HG03457 (cell line): ENCODE measurements at regions not wholly inside any gene's neighbourhood (a gene's known extent, or its start where the extent isn't known, plus 50 kb on each side); places are given as distances from the start of the nearest gene placed in this dataset.
A peak's percentile ranks its signal among the peaks of the same experiment; 100 is the strongest.

Experiments used
- ATAC-seq: cut with Tn5 transposase; IDR thresholded peaks from one replicate; pipeline ENCODE4 v1.9.1; 2021; ENCODE audit warnings: moderate number of reproducible peaks; ENCODE audit not compliant: unreplicated experiment

DNA sequence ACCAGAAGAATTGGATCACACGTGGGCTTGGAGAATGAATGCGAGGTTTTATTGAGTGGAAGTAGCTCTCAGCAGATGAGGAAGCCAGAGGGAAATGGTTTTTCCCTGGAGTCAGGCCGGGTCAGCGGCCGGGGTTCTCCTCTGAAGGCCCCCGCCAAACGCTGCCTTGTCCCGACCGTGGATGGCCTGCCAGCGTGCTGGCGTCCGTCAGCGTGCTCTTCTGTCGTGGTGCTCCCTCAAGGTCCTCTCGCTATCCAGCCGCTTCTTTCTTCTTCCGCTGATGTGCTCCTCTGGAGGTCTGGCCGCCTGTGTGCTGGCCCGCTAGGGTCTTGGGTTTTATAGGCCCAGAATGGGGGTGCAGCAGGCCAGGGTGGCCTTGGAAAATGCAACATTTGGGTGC is 632.2 kb downstream of the TRAM1L1 start:
- no peak for ATAC-seq

DNA sequence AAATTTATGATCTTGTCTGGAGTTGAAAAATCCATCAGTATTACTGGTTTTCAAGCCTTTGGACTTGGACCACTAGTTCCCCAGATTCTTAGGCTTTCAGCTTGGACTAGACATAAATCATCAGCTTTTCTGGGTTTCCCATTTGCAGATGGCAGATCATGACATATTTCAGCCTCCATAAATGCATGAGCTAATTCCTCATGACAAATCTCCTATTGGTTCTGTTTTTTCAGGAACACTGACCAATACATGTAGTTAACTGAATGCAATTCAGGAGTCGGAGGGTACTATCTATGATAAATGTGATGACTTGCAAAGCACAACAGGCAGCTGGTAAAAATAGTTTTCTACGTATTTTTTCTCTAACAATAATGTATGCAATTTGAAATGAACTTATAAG is 635.6 kb downstream of the TRAM1L1 start:
- ATAC-seq = no peak

DNA sequence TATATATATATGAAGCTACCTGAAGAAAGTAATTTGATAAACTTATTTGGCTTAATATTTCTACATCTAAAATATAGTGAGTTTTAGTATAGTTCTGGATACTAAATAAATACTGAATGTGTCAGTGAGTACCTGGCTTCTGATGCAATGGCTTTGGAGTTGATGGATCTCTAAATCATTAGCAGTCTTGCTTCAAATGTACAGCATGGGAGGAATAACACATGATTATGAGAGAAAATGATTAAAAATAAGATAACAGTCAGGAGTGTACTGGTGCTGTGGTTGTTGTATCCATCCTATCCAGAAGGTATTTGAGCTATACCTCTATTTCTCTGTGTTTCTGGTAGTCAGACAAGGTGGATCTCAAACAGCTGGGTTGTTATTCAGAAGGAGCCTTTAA is 641.3 kb downstream of the TRAM1L1 start:
- no peak for ATAC-seq

DNA sequence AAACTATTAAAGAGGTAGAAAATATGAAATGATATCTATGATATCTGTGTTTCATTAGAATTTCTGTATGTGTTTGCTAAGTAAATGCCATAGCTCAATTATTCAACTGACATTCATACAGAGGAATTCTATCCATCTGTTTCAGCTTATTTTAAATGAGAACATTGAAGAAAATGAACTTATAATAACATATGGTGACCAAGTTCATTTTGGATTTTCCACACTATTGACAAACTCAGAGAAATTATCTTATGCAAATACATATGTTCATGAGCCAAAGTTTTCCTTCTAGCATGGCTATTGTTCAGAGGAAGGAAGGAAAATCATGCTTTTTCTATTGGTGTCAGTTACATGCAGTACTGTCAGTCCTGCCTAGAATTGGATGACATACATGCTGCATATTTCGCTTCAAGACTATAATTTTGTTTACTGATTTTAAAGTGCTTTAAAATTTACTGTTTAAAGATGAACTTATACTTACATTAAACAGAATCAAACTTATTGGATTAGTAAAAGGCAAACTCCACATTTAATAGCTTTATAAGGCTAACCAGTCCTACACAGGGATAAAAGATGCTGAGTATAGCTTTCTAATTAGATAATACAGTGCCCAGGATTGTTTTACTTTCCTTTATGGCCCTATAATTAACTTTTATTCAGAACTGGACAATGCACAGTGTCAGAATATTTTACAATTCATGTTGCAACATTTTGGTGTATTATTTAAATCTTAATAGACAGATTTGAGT is 646.2 kb downstream of the TRAM1L1 start:
- ATAC-seq = no peak

DNA sequence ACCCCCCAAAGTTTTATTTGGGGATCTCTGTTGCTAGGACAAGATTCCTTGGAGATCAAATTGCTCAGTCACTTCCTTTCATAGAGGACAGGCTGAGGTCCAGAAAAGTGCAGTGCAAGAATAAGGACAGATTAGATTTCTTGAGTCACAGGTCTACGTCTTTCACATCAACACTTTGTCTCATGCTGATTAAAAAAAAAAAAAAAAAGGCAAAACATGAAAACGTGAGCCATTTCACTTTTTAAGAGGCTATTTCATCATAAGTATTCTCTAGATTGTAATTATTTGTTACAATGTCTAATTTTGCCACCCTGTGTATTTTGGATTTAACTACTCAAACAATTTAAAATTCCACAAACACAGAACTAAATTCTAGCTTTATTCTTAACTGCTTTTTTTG is 647.0 kb downstream of the TRAM1L1 start:
- ATAC-seq = no peak

DNA sequence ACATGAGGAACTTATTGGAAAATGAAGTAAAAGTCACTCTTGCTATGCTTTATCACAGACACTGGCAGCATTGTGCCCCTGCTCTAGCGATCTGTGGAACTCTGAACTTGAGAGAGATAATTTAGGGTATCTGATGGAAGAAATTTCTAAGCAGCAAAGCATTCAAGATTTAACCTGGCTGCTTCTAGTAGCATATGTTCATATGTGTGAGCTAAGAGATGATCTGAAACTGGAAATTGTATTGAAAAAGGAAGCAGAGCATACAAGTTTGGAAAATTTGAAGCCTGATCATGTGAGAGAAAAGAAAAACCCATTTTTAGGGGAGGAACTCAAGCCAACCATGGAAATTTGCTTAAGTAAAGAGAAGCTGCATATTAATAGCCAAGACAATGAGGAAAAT is 657.7 kb downstream of the TRAM1L1 start:
- ATAC-seq = no peak

DNA sequence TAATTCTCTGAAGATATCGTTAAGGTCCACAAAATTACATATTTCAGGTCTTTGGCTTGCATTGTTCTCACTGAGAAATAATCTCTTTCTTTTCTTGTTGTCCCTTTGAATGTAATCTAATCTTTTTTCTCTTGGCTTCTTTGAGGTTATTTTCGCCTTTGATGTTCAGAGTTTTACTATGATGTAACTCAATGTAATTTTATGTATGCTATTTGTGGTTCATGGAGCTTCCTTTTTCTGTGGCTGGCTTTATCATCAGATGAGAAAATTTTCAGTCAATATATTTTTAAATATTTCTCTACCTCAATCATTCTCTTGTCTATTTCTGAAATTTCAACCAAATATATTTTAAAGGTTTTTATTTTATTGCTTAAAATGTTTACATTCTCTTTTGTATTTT is 672.2 kb downstream of the TRAM1L1 start:
- no peak for ATAC-seq

DNA sequence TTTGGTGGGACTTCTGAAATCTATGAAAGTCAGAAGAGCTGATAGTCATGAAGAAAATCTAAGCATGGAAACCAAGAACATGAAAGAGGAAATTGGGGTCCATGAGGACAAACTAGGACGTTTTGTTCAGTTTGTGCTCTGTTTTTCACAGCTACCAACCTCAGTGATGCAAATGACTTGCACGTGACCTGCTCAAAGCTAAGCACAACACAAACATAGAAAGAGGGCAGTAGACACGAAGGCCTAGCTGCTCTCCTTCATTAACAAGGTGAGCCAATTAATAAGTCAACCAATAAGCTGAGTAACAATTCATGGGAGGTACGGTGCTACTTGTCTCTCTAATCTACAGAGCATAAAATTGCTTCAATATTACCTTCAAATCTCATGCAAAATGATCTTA is 684.1 kb downstream of the TRAM1L1 start:
- ATAC-seq = no peak

DNA sequence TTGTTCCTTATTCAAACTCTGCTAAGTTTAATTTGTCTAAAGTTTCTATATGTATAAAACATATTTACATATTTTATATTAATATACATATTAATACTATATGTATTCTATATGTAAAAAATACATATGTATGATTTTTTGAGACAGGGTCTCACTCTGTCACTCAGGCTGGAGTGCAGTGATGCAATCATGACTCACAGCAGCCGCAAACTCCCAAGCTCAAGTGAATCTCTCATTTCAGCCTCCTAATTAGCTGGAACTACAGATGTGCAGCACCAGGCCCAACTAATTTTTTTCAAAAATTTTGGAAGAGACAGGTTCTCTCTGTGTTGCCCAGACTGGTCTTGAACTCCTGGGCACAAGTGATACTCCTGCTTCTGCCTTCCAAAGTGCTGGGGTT is 684.9 kb downstream of the TRAM1L1 start:
- no peak for ATAC-seq

DNA sequence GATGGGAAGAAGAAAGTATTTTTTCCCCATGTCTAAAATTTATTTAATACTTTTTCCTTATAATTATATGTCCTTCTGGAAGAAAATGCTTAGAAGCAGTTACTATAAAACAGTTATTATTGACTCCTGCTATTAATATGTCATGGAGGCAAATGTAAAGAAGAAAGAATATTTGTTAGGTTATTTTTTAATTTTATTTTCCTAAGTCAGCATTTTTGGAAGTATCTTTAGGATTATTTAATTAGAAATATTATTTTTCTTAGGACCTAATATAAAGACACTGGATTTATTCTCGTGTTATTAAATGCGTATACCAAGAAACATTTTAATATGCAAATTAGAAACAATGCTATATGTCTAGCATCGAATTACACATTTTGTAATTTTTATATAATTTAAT is 687.7 kb downstream of the TRAM1L1 start:
- ATAC-seq = no peak

DNA sequence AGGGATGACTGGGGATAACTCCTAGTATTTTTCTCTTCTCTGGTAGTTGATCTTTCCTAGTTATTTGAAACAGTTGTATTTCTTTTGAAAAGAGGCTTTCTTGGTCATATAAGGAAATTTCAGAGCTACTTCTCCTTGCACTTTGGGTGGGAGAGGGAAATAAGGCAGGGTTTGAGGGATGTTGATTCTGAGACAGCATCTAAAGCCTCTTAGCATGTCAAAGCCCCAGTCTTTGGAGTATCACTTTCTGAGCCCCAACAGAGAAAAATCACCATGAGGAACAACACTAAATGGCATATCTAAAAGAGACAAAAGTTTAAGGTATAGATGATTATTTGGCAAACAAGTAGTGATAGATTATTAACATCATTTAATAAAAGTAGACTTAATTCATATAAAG is 688.1 kb downstream of the TRAM1L1 start:
- no peak for ATAC-seq

DNA sequence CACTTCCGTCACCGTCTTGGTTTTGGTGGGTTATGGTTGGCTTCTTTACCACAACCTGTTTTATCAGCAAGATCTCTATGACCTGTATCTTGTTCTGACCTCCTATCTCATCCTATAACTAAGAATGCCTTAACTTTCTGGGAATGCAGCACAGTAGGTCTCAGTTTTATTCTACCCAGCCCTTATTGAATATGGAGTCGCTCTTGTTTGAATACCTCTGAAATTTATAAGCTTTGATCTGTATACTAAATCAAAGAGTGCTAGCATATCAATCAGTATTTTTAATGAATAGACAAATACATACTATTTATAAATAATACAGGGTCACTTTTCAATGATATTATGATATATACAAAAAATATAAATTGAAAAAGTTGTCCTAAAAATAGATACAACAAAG is 690.0 kb downstream of the TRAM1L1 start:
- ATAC-seq = no peak

DNA sequence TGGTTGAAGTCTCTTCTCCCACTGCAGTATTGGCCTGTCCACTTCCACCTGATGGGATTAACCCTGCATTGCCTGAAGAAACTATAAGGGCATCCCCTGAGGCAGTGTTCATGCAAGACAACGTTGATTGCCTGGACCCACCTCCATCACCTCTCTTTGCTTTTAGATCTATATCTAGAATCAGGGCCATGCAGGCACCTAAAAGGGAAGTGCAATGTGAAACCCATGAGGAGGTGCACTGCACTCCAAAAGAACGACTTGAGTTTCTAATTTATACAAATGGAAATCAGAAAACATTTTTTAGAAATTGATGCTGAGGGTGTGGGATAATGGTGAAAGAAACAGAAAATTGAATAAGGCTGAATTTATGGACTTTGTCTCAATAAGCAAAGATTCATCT is 694.4 kb downstream of the TRAM1L1 start:
- ATAC-seq = no peak

DNA sequence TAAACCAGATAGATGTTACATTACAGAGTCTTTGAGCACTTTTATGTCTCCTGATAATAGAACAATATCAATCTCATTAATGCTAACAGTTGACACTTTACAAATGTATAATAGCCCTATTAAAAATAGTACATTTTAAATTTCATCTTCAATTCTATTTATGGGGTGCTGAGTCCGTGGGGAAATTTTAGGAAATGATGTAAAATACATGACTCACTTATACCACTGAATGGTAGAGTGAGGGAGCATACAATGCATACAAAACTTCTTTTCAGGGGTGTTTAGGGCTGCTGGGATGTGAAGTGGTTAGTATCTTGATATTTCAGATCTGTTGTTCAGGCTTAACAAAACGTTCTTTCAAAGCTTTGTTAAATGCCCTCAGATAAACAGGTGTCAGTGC is 696.2 kb downstream of the TRAM1L1 start:
- no peak for ATAC-seq

DNA sequence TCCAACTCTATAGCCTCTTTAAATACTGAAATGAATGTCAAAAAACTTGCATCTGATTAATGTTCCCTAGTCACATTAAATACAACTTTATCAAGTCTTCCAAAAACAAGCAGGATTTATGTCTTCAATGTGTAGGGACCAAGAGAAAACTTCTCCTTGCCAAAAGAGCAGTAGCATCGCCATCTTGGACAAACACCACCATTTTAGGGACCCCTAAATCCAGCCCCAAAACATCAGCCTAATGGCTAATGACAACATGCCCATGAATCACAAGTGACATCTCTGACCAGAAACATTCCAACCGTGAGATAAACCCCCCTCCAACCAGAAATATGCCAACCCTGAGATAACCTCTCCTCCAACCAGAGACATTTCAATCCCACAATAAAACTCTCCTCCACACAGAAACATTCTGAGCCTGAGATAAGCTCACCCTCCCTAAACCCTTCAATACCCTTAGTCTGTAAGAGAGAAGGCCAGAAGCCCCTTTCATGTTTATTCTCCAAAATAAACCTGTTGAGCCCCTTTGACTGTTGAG is 697.4 kb downstream of the TRAM1L1 start:
- ATAC-seq = no peak

DNA sequence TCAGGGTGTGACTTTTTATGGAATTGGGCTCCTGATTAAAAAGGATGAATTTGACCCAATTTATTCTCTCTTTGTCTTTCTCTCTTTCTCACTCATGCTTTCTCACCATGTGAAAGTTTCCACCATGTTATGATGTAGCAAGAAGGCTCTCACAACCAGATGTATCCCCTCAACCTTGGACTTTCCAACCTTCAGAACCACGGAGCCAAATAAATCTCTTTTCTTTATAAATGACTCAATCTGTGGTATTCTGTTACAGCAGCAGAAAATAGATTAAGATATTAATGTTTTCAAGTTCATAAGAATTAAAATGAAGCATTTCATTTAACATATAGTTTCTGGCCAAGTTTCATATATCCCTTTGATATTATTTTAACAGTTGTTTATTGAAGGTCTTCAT is 698.5 kb downstream of the TRAM1L1 start:
- ATAC-seq = no peak

DNA sequence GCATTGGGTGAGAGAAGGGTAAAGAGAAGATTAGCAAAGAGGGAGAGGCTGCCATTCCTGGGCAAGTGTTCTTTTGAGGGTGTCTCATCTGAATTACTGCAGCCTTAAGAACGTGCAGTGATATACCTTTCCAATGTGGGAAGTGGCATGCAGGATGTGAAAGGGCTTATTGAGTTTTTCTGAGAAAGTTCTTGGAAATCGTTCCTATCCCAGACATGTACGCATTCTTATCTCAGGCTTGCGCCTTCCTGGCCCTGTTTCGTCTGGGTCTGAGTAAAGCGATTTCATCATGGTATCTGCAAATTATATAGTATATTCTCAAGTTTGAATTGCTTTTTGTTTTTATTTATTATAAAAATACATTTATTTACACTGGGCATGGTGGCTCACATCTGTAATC is 699.8 kb downstream of the TRAM1L1 start:
- ATAC-seq = no peak

DNA sequence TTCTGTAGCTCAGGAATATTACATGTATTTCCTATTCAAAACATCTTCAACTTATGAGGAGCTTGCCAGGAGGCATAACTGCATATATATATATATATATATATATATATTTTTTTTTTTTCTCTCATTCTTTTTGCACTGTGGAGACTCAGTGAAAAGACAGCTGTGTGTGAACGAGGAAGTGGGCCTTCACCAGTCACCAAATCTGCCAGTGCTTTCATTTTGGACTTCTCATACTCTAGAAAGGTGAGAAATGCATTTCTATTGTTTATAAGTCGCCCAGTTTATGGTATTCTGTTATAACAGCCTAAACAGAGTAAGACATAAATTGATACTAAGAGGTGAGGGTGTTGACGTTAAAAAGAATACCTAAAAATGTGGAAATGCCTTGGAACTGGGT is 710.6 kb downstream of the TRAM1L1 start:
- no peak for ATAC-seq

DNA sequence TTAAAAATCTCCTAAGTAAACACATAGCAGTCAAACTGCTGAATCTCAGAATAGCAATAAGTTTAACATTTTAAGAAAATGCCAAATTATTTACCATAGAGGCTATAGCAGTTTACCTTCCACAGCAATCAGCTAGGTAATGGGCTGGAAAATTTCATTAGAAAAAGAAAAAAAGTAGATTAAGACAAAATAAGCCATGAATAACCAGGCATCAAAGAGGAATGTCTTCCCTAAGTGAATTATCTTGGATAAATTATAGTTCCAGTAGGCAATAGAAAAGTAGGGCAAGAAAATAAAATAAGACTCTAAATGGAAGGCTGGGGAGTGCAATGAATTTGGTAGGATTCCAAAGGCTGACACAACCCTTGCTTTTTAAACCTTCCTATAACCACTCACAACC is 722.8 kb downstream of the TRAM1L1 start:
- no peak for ATAC-seq

DNA sequence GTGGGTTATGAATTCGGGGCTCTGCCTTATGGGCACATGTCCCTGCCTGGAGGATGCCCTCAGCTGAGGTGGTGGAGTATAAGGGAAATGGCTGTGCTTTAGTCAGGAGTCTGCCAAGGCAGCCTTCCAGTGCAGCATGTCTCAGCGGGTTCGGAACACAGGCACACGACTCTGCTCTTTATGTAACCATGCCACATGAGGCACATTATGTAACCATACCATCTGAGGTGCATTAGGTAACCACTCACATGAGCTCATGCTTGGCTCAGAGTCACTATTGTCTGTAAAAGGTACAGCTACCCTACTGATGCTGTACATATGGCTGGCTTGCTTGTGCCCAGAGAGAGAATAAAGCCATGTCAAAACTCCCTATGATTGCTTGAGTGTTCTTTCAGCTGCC is 723.6 kb downstream of the TRAM1L1 start:
- ATAC-seq = no peak

DNA sequence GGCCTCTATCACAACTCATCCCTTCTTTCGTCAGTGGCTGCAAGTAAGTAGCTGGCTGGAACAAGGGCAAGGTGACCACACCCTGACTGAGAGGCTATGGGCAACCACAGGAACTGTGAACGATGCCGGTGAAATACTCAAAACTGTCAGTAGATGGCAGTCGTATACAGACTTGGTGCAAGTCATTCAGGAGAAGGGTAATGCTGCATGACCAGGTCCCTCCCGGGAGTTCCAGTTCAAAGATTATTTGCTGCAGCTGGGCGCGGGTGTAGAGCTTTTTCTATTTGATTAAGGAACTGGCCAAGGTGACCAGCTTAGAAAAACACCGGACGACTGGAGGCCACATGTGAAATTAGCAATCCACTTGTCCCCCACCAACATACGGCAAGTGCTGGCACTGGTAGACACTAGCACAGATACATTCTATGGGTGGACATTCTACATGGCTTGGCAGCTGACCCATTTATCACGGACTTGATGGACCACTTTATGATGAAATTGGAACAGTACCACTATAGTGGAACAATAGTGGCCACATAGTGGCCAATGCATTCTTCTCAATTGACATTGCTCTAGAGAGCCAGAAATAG is 726.6 kb downstream of the TRAM1L1 start:
- ATAC-seq = peak; percentile 98

DNA sequence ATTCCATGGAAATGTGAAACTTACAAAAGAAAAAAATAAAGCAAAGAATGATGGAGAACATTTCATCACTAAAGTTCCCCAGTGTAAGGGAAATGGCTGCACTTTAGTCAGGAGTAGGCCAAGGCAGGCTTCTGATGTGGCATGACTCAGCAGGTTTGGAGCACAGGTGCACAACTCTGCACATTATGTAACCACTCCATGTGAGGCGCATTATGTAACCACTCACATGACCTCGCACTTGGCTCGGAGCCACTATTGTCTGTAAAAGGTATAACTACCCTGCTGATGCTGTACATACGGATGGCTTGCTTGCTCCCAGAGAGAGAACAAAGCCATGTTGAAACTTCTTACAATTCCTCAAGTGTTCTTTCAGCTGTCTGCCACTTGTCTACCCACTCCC is 727.6 kb downstream of the TRAM1L1 start:
- no peak for ATAC-seq

DNA sequence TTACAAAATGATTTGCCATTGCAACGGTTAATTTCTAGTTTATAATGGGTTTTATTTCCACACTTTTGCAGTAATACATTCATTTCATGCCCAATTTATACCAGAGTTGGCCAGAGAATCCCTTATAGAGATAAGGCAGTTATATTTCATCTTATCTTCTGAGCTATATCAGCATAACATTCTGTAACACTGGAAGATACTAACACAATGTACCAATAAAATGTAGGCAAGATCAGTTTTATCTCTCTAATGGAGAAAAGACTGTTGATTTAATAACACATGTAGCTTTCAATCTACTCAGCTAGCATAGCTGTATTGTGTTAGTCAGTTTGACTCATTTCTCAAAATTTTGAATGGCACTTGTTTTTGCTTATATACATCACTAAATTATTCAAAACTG is 738.6 kb downstream of the TRAM1L1 start:
- ATAC-seq = no peak
